HUES6 (cell line): ENCODE measurements at regions not wholly inside any gene's neighbourhood (a gene's known extent, or its start where the extent isn't known, plus 50 kb on each side); places are given as distances from the start of the nearest gene placed in this dataset.
"Not testable (repeated sequence)": the region's sequence is repeated elsewhere in the genome, so short reads cannot be mapped to it uniquely, and the experiment has no call there.

Experiments used
- H3K27ac ChIP-seq: 2 replicates; pipeline ENCODE4 v1.7.0; 2013; ENCODE audit warnings: low read depth, mild to moderate bottlenecking, low read length, inconsistent platforms
- H3K27me3 ChIP-seq: 2 replicates; pipeline ENCODE4 v1.6.1; 2013; ENCODE audit warnings: low read length; ENCODE audit not compliant: control insufficient read depth, insufficient read depth
- H3K36me3 ChIP-seq: 2 replicates; pipeline ENCODE4 v1.6.1; 2013; ENCODE audit warnings: low read length; ENCODE audit not compliant: control insufficient read depth, insufficient read depth
- H3K4me1 ChIP-seq: 2 replicates; pipeline ENCODE4 v1.6.1; 2013; ENCODE audit warnings: low read length; ENCODE audit not compliant: control insufficient read depth, insufficient read depth
- H3K4me3 ChIP-seq: 2 replicates; pipeline ENCODE4 v1.5.1; 2013; ENCODE audit warnings: low read depth, low read length
- H3K9ac ChIP-seq: one replicate; pipeline ENCODE4 v1.6.1; 2013; ENCODE audit warnings: mild to moderate bottlenecking, low read length
- H3K9me3 ChIP-seq: 2 replicates; pipeline ENCODE4 v1.6.1; 2013; ENCODE audit warnings: low read depth, low read length; ENCODE audit not compliant: control insufficient read depth, insufficient read depth

DNA sequence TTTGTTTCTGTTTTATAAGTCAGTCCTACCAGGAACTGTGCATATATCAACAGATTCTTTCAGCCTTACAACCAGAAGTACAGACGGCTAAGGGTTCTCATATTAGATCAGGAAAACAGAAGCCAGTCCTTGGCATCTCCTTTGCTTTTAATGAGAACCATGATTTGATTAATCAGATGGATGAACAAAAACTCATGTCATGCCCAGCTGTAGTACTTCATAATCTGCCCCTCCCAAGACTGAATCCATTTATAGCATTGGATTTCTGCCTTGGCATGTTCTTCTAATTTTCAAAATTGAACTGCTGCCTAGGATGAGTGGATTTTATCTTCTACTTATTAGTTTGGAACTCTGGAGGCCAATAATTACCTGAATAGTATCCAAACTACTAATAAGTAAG lies 617.2 kb downstream of the SLITRK5 start:
- no peaks in the 10 kb centered on the region for H3K36me3 ChIP-seq
- no peaks in the 10 kb centered on the region for H3K27me3 ChIP-seq
- H3K9ac ChIP-seq = no peak overlapping the region
- H3K4me3 ChIP-seq = no peak overlapping the region
- H3K4me1 ChIP-seq = no peaks in the 10 kb centered on the region
- peaks cover 15% of the 10 kb centered on the region for H3K9me3 ChIP-seq
- no peak overlapping the region for H3K27ac ChIP-seq

DNA sequence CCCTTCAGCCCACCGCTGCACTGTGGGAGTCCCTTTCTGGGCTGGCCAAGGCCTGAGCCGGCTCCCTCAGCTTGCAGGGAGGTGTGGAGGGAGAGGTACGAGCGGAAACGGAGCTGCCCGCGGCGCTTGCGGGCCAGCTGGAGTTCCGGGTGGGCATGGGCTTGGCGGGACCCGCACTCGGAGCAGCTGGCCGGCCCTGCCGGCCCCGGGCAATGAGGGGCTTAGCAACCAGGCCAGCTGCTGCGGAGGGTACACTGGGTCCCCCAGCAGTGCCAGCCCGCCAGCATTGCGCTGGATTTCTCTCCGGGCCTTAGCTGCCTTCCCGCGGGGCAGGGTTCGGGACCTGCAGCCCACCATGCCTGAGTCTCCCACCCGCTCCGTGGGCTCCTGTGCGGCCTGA lies 620.6 kb downstream of the SLITRK5 start:
- H3K36me3 ChIP-seq = not testable (repeated sequence)

DNA sequence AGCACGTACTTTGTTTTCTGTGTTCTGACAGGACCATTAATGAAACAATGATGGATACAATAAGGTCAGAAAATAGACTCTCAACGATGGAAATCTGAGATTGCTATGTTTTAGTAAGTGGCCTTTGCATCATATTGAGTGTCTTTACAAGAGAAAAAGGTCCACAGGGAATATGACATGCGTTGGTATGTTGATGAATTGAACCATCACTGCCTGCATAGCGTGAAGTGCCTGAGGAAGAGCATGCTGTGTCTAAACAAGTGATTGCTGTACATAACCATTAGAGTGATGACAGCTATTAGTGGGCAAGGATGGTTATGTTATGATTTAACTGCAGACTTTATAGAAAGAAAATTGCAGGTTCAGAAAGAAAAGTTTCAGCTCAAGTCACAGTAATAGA lies 623.2 kb downstream of the SLITRK5 start:
- H3K27ac ChIP-seq = no peak overlapping the region
- H3K4me3 ChIP-seq = no peak overlapping the region
- H3K4me1 ChIP-seq = no peaks in the 10 kb centered on the region
- H3K9ac ChIP-seq = no peak overlapping the region
- H3K36me3 ChIP-seq = no peaks in the 10 kb centered on the region
- H3K9me3 ChIP-seq = no peaks in the 10 kb centered on the region
- H3K27me3 ChIP-seq = no peaks in the 10 kb centered on the region

More for the DNA sequence above, 620.6 kb downstream of the SLITRK5 start:
- H3K9me3 ChIP-seq, H3K4me3 ChIP-seq, H3K27me3 ChIP-seq, H3K4me1 ChIP-seq, H3K9ac ChIP-seq, H3K27ac ChIP-seq: not testable (repeated sequence)

DNA sequence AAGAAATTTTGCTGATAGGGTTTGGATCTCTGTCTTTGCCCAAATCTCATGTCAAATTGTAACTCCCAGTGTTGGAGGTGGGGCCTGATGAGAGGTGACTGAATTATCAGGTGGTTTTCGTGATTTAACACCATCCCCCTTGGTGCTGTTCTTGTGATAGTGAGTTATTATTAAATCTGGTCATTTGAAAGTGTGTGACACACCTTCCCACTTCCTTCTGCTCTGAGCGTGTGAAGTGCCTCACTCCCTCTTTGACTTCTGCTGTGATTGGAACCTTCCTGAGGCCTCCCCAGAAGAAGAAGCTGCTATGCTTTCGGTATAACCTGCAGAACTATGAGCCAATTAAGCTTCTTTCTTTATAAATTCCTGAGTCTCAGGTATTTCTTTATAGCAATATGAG lies 632.0 kb downstream of the SLITRK5 start:
- Histone ChIP-seq H3K27ac (no peak overlapping the region), H3K27me3 (no peaks in the 10 kb centered on the region), H3K36me3 (no peaks in the 10 kb centered on the region), H3K4me1 (no peaks in the 10 kb centered on the region), H3K4me3 (no peak overlapping the region), H3K9ac (no peak overlapping the region), H3K9me3 (peaks cover 21% of the 10 kb centered on the region)

DNA sequence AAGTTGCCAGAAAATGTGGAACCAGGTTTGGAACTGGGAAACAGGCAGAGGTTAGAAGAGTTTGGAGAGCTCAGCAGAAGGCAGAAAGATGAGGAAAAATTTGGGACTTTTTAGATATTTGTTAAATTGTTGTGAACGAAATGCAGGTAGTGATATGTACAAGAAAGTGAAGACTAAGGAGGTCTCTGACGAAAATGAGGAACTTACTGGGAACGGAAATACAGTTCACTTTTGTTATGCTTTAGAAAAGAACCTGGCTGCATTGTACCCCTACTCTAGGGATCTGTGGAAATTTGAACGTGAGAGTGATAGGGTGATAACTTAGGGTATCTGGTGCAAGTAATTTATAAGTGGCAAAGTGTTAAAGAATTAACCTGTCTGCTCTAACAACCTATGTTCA lies 632.4 kb downstream of the SLITRK5 start:
- Histone ChIP-seq H3K9ac (no peak overlapping the region), H3K4me3 (no peak overlapping the region), H3K27me3 (no peaks in the 10 kb centered on the region), H3K9me3 (peaks cover 21% of the 10 kb centered on the region), H3K4me1 (no peaks in the 10 kb centered on the region), H3K36me3 (no peaks in the 10 kb centered on the region), H3K27ac (no peak overlapping the region)

DNA sequence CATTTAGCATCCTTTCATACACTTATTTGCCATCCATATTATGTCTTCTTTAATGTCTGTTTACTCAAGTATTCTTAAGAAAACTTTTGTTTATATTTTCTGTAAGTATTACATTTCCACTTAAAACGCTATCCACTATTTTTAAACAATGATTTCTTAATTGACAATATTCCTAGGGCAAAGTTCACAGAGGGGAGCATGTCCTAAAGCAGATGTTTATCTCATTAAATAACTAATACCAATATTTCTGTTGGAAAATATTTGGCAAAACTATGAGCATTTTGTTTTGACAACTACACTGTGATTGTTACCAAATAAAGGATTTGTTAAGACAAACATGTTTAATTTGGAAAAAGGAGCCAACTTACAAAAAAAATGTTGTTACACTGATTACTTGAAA lies 643.3 kb downstream of the SLITRK5 start:
- no peak overlapping the region for H3K27ac ChIP-seq
- peaks cover 3% of the 10 kb centered on the region; the same call in 1 of the 2 replicates for H3K9me3 ChIP-seq
- H3K4me1 ChIP-seq = no peaks in the 10 kb centered on the region
- H3K27me3 ChIP-seq = no peaks in the 10 kb centered on the region
- H3K9ac ChIP-seq = no peak overlapping the region
- no peaks in the 10 kb centered on the region for H3K36me3 ChIP-seq
- no peak overlapping the region for H3K4me3 ChIP-seq

DNA sequence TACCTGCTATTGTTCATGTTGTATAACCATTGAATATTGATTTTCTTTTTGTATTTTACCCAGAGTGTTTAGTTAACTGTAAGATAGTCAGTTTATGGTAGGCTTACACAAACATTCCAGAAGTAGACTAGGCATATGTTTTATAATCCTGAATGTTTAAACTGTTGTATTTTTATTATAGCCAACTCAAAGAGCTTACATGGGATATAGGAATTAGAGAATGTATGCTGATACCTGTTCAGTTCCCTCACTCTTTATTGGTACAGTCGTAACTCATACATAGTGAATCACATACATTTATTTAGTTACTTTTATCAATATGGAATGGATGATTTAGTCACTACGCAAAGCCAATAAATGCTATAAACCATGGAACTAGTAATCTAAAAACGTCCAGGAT lies 657.9 kb downstream of the SLITRK5 start:
- Histone ChIP-seq H3K9ac (no peak overlapping the region), H3K27me3 (no peaks in the 10 kb centered on the region), H3K9me3 (peaks cover 5% of the 10 kb centered on the region; the same call in 1 of the 2 replicates), H3K27ac (no peak overlapping the region), H3K4me3 (no peak overlapping the region), H3K4me1 (no peaks in the 10 kb centered on the region), H3K36me3 (no peaks in the 10 kb centered on the region)

DNA sequence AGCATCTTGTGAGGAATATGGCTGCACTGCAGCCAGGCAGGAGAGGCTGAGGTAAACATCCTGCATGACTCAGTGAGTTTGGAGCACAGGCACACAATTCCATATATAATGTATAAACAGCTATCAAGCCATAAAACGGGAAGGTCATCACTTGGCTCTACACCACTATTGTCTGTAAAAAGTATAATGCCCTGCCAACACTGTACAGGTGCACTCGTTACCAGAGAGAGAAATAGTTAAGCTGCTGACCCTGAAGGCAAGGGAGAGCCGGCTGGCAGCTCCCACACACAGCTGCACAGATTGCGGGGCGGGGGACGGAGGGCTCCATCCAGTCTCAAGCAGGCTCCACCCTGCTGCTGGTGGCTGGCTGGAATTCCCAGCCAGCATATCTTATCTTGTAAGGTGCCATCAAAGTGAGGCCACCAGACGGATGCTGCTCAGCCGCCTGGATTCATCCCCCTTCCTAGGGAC lies 668.1 kb downstream of the SLITRK5 start:
- no peak overlapping the region for H3K4me3 ChIP-seq
- H3K4me1 ChIP-seq = no peaks in the 10 kb centered on the region
- H3K36me3 ChIP-seq = no peaks in the 10 kb centered on the region
- no peak overlapping the region for H3K9ac ChIP-seq
- no peak overlapping the region for H3K27ac ChIP-seq
- peaks cover 11% of the 10 kb centered on the region for H3K9me3 ChIP-seq
- H3K27me3 ChIP-seq = no peaks in the 10 kb centered on the region

DNA sequence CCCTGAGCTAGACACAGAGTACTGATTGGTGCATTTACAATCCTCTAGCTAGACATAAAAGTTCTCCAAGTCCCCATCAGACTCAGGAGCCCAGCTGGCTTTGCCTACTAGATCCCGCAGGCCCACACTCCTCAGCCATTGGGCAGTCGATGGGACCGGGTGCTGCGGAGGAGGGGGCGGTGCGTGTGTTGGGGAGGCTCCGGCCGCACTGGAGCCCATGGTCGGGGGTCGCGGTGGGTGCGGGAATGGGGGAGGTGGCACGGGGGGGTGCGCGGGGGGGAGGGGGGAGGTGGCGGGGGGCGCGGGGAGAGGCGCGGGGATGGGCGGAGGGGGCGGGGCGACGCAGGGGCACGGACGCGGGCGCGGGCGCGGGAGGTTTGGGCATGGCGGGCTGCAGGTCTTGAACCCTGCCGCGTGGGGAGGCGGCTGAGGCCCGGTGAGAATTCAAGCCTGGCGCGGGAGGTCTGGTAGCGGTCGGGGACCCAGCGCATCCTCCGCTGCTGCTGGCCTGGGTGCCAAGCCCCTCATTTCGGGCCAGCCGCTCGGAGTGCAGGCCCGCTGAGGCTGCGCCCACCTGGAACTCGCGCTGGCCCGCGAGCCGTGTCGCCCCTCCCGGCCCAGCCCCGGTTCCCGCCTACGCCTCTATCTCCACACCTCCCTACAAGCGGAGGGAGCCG lies 674.1 kb downstream of the SLITRK5 start:
- Histone ChIP-seq H3K36me3 (no peaks in the 10 kb centered on the region), H3K9ac (no peak overlapping the region), H3K27ac (no peak overlapping the region), H3K9me3 (peaks cover 6% of the 10 kb centered on the region; the same call in 1 of the 2 replicates), H3K4me1 (no peaks in the 10 kb centered on the region), H3K4me3 (no peak overlapping the region), H3K27me3 (no peaks in the 10 kb centered on the region)

DNA sequence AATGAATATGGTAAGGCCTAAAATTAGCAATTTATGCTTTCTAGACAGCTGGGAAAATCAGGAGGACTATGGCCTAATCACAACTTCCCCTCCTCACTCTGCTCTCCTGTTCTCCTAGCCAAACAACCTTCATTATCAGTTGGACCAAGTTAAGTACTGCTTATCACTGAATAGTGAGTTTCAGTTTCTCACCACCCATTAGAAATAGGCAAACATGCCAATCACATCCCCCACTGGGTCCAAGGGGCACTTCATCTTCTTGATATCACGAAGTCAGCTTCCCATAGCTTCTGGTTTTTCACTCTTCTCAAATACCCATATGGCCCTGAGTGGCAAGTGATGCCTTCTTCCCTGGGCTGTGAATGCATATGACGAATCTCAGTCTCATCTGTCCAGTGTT lies 689.6 kb downstream of the SLITRK5 start:
- Histone ChIP-seq H3K9me3 (no peaks in the 10 kb centered on the region), H3K4me3 (no peak overlapping the region), H3K36me3 (no peaks in the 10 kb centered on the region), H3K27me3 (no peaks in the 10 kb centered on the region), H3K9ac (no peak overlapping the region), H3K27ac (no peak overlapping the region), H3K4me1 (no peaks in the 10 kb centered on the region)

DNA sequence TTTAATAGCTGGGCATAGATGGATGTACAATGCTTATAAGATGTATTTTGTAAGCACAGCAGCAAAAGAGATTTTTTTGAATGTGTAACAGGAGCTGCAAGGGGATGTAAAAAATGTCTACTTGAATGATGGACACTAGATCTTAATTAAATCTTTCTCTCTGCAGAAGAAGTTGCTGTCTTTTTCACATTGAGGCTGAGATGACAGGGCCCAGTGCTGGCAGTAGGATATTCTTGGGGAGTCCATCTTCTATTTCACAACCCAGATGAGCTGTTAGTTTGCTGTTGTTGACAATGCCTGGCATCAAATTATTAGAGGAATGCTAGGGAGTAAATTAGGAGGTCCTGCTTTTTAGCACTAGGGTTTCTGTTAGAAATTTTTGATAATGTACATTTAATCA lies 698.7 kb downstream of the SLITRK5 start:
- Histone ChIP-seq H3K4me1 (no peaks in the 10 kb centered on the region), H3K27me3 (no peaks in the 10 kb centered on the region), H3K36me3 (no peaks in the 10 kb centered on the region), H3K4me3 (no peak overlapping the region), H3K9ac (no peak overlapping the region), H3K9me3 (peaks cover 12% of the 10 kb centered on the region), H3K27ac (no peak overlapping the region)
